Right lobe of liver (tissue), 6 donors: ENCODE measurements at regions not wholly inside any gene's neighbourhood (a gene's known extent, or its start where the extent isn't known, plus 50 kb on each side); places are given as distances from the start of the nearest gene placed in this dataset.
A peak's percentile ranks its signal among the peaks of the same experiment; 100 is the strongest.

ENCODE experiments used
- ATAC-seq, 4 donors: fragments of 200-7000 bp; cut with Tn5 transposase; one replicate each; pipeline ENCODE4 v1.9.1; 2020; ENCODE audit warnings: mild to moderate bottlenecking in 4 of 4, moderate library complexity in 4 of 4
- DNase-seq, 3 donors: peaks; one replicate each; pipeline ENCODE4 v3.0.0-alpha.2; 2020
- H3K27ac ChIP-seq, 3 donors: fragments of 200-600 bp; one replicate each; pipeline ENCODE4 v1.8.0; 2022
- H3K27me3 ChIP-seq, 2 donors: fragments of 200-600 bp; one replicate each; pipeline ENCODE4 v1.8.0; 2022
- H3K36me3 ChIP-seq, 4 donors: fragments of 200-600 bp; sonication (generic) in 1 of 4; one replicate each; pipeline versions ENCODE4 v1.5.1 to v1.8.0; 2017 to 2022; ENCODE audit warnings: control low read depth in 1 of 4
- H3K4me1 ChIP-seq, 4 donors: fragments of 200-600 bp; sonication (generic) in 1 of 4; one replicate each; pipeline versions ENCODE4 v1.5.1 to v1.8.0; 2017 to 2022; ENCODE audit warnings: control low read depth in 1 of 4
- H3K4me3 ChIP-seq, 3 donors: fragments of 200-600 bp; one replicate each; pipeline ENCODE4 v1.8.0; 2022
- H3K9me3 ChIP-seq, 4 donors: fragments of 200-600 bp; sonication (generic) in 1 of 4; one replicate each; pipeline versions ENCODE4 v1.5.1 to v1.8.0; 2017 to 2022; ENCODE audit warnings: control low read depth in 1 of 4
- POLR2A ChIP-seq: fragments of 450-650 bp; IDR thresholded peaks from one replicate; pipeline ENCODE4 v1.6.1; 2017; ENCODE audit warnings: antibody characterized with exemption, mild to moderate bottlenecking
- WGBS: methylation state at CpG from one replicate; pipeline ENCODE4 v1.1.6; 2018; ENCODE audit warnings: low coverage, low lambda C conversion rate; ENCODE audit not compliant: insufficient coverage; ENCODE audit errors: missing lambda C conversion rate; 5-methylcytosine and 5-hydroxymethylcytosine counted together
- intact Hi-C, 2 donors: fragments of 100-400 bp; cut with DNase I; formaldehyde crosslinking; loops; one replicate each; pipeline versions ENCODE4 v1.11.2 to v1.14.1; 2022
- TF ChIP-seq, protein P1 (sequence below), 4 donors: fragments of 200-600 bp in 3 of 4; fragments of 450-650 bp in 1 of 4; IDR thresholded peaks; one replicate each; pipeline versions ENCODE4 v1.5.1 to v1.8.0; 2016 to 2022; ENCODE audit warnings: antibody characterized with exemption in 4 of 4, mild to moderate bottlenecking in 2 of 4
- donor health status: DM: no; HTN: yes; CAD: no.
- donor health status: DM: no; HTN: no; CAD: no.
- donor health status: DM: no; HTN: no; CAD: no.
- donor health status: DM: no; HTN: yes; CAD: no.
- donor health status: DM: no; HTN: yes; CAD: no.

DNA sequence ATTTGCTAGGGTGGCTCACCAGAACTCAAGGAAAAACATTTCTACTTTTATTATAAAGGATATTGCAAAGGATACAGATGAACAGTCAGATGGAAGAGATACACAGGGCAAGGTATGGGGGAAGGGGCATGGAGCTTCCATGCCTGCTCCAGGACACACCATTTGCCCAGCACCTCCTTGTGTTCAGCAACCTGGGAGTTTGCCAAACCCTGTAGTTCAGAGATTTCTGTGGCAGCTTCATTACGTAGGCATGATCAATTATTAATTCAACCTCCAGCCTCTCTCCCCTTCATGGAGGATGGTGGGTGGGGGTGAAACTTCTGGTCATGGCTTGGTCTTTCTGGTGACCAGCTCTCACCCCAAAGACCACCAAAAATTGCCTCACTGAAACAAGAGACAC lies 353.9 kb upstream of the THBS1 start:
- H3K27me3 ChIP-seq: no peaks in the 10 kb centered on the region
- no peak overlapping the region for H3K4me3 ChIP-seq
- H3K36me3 ChIP-seq: no peaks in the 10 kb centered on the region
- ATAC-seq: no peak
- 25% methylated on average over 1 of the region's 1 CpG for WGBS
- TF ChIP-seq, protein P1, sequence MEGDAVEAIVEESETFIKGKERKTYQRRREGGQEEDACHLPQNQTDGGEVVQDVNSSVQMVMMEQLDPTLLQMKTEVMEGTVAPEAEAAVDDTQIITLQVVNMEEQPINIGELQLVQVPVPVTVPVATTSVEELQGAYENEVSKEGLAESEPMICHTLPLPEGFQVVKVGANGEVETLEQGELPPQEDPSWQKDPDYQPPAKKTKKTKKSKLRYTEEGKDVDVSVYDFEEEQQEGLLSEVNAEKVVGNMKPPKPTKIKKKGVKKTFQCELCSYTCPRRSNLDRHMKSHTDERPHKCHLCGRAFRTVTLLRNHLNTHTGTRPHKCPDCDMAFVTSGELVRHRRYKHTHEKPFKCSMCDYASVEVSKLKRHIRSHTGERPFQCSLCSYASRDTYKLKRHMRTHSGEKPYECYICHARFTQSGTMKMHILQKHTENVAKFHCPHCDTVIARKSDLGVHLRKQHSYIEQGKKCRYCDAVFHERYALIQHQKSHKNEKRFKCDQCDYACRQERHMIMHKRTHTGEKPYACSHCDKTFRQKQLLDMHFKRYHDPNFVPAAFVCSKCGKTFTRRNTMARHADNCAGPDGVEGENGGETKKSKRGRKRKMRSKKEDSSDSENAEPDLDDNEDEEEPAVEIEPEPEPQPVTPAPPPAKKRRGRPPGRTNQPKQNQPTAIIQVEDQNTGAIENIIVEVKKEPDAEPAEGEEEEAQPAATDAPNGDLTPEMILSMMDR (IDR thresholded peaks at IDR 0.05): no peak
- TF ChIP-seq POLR2A: no peak
- no peaks in the 10 kb centered on the region for H3K9me3 ChIP-seq
- H3K4me1 ChIP-seq: peaks cover 0 to 2% (median 0%) of the 10 kb centered on the region in 4 donors
- DNase-seq: no peak
- no peak overlapping the region for H3K27ac ChIP-seq
- intact Hi-C loops: no loop called here

DNA sequence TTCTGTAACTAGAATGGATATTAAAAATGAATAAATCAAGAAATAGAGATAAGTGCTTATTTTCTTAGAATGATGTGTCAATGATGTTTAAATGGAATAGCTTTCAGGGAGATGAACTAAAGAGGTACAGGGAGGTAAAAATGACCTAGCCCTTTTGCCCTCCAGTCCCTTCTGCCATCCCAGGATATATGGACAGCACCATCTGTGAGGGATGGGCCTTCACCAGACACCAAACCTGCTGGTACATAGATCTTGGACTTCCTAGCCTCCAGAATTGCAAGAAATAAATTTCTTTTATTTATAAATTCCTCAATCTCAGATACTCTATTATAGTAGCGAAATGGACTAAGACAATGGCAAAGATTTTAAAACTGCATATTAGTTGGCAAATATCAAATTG lies 352.0 kb upstream of the THBS1 start:
- H3K4me3 ChIP-seq: no peak overlapping the region
- H3K4me1 ChIP-seq: peaks cover 0 to 2% (median 0%) of the 10 kb centered on the region in 4 donors
- H3K9me3 ChIP-seq: no peaks in the 10 kb centered on the region
- intact Hi-C loops: no loop called here
- DNase-seq: no peak
- TF ChIP-seq, protein P1 (IDR thresholded peaks at IDR 0.05): no peak
- TF ChIP-seq POLR2A: no peak
- ATAC-seq: no peak
- H3K27me3 ChIP-seq: no peaks in the 10 kb centered on the region
- no peaks in the 10 kb centered on the region for H3K36me3 ChIP-seq
- WGBS: 100% methylated on average over 1 of the region's 1 CpG
- no peak overlapping the region for H3K27ac ChIP-seq

DNA sequence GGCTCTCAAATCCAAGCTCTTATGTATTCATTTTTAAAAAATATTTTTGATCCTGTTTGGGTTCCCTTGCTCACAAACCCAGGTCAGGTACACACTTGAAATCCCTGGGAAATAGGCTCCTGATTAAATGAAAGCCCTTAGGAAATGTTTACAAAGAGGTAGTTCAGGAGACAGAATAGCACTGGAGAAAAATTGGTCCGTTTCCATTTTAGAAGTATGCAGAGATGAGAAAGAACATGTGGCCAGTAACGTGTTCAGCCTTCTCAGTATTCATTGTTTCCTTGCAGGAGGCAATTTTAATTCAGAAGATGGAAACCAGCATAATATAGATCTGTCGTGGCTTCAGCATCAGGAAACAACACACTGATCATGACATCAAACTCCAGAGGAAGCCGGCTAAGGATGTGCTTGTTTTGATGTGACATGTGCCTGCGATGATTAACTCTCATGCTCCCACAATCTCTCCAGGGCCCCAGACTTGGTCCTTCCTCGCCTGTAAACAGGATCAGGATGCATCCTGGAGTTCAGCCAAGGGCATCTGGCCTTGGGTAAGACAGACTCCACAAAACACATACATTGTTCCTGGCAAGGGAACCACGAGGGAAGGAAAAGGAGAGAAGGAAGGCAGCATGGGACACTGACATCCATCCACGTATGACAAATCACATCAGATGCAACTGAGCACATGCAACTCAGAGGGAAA lies 350.5 kb upstream of the THBS1 start:
- TF ChIP-seq POLR2A: no peak
- TF ChIP-seq, protein P1 (IDR thresholded peaks at IDR 0.05): no peak
- ATAC-seq: peak; percentile 48 to 89 (median 78)
- DNase-seq: peak in 1 of 3 donors; percentile 58
- 43% methylated on average over 5 of the region's 8 CpGs for WGBS
- Histone ChIP-seq H3K4me1 (peaks cover 0 to 2% (median 0%) of the 10 kb centered on the region in 4 donors), H3K27ac (peak overlapping the region in 1 of 3 donors; percentile 16), H3K9me3 (no peaks in the 10 kb centered on the region), H3K36me3 (no peaks in the 10 kb centered on the region), H3K27me3 (no peaks in the 10 kb centered on the region), H3K4me3 (no peak overlapping the region)
- intact Hi-C loops: no loop called here

DNA sequence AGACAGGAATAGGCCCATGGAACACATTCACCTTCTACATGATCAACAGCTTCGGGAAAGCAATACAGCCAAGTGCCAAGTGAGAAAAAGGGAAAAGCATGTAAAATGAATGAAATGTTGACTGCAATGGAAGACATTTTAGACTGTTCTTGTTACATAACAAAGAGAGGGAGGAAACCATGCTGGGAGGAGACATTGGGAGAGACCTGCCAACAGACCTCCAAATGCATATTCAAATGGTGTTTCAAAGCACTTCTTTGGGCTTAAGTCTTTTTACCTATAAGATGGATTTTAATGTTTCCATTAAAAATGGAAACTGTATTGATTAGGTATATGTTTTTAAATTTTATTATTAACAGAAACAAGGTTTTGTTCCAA lies 350.0 kb upstream of the THBS1 start:
- WGBS: 40% methylated on average over 1 of the region's 1 CpG
- no peak overlapping the region for H3K27ac ChIP-seq
- DNase-seq (no peak), ATAC-seq (no peak)
- no peaks in the 10 kb centered on the region for H3K27me3 ChIP-seq
- H3K36me3 ChIP-seq: no peaks in the 10 kb centered on the region
- no peaks in the 10 kb centered on the region for H3K9me3 ChIP-seq
- no peak for TF ChIP-seq POLR2A
- TF ChIP-seq, protein P1 (IDR thresholded peaks at IDR 0.05): no peak
- intact Hi-C loops: no loop called here
- H3K4me3 ChIP-seq: no peak overlapping the region
- peaks cover 0 to 2% (median 0%) of the 10 kb centered on the region in 4 donors for H3K4me1 ChIP-seq
